RWPE1 (cell line): ENCODE measurements at regions not wholly inside any gene's neighbourhood (a gene's known extent, or its start where the extent isn't known, plus 50 kb on each side); places are given as distances from the start of the nearest gene placed in this dataset.

ENCODE experiments used
- CTCF ChIA-PET: fragments of 350-600 bp; sonication (Branson Sonifier 250); formaldehyde crosslinking; extraction: SDS; loops from one replicate; lab custom pipeline; 2021; lab: Yijun Ruan, JAX
- POLR2A ChIA-PET: fragments of 400-600 bp; formaldehyde crosslinking; extraction: SDS; loops from one replicate; lab custom pipeline; 2020; ENCODE audit warnings: antibody characterized with exemption; ENCODE audit not compliant: low non-redundant PET; lab: Yijun Ruan, JAX
- DNase-seq: peaks from one replicate; pipeline ENCODE4 v3.0.0; 2012; ENCODE audit warnings: low spot score
- H3K27ac ChIP-seq: fragments of 450-650 bp; 2 replicates; pipeline ENCODE4 v1.5.1; 2017
- TF ChIP-seq, protein P1 (sequence below): fragments of 450-650 bp; conservative IDR thresholded peaks from 2 replicates; pipeline ENCODE4 v1.5.1; 2017; ENCODE audit warnings: low read depth, mild to moderate bottlenecking

DNA sequence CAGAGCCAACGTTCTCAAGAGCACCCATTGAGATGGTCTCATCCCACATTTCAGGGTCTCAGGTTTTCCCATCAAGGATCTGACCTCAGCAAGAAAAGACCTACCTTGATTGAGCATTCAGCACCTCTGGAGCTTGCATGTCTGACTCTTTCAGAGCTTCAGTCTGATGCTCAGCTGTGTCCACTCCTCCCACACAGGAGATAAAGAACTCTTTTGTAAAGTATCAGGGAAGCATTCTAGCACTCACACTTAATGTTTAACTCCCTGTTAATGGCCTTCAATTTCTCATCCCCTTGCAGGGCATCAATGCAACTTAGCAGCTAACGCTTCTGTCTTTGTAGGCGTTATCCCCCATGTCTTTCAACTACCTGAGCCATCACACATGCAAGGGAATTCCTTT is 124.1 kb downstream of the GALC start:
- H3K27ac ChIP-seq = no peak overlapping the region; the same call in 1 of the 2 replicates
- CTCF ChIA-PET = no interaction called here
- TF ChIP-seq, protein P1, sequence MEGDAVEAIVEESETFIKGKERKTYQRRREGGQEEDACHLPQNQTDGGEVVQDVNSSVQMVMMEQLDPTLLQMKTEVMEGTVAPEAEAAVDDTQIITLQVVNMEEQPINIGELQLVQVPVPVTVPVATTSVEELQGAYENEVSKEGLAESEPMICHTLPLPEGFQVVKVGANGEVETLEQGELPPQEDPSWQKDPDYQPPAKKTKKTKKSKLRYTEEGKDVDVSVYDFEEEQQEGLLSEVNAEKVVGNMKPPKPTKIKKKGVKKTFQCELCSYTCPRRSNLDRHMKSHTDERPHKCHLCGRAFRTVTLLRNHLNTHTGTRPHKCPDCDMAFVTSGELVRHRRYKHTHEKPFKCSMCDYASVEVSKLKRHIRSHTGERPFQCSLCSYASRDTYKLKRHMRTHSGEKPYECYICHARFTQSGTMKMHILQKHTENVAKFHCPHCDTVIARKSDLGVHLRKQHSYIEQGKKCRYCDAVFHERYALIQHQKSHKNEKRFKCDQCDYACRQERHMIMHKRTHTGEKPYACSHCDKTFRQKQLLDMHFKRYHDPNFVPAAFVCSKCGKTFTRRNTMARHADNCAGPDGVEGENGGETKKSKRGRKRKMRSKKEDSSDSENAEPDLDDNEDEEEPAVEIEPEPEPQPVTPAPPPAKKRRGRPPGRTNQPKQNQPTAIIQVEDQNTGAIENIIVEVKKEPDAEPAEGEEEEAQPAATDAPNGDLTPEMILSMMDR = no peak

DNA sequence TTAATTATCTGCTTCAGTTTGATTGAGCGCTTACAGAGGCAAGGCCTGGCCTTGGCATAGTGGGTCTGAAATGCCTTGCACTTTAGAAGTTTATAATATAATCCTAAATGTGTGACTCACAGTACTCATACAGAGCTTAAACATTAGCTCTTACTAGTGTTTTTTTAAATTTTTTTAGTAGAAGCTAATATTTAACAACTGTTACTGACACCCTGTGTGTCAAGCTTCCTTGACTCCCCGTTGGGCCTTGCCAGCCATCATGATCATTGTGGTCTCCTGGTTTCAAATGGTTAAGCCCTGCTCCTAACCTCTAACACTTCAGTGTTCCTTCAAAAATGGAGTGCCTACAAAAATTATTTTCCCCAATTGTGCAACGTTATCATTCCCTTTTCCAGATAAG is 126.9 kb downstream of the GALC start:
- no peak overlapping the region for H3K27ac ChIP-seq
- ChIA-PET CTCF (no interaction called here), POLR2A (no interaction called here)
- TF ChIP-seq, protein P1 = no peak
- no peak for DNase-seq

More for the DNA sequence above, 124.1 kb downstream of the GALC start:
- no peak for DNase-seq
- POLR2A ChIA-PET = no interaction called here

DNA sequence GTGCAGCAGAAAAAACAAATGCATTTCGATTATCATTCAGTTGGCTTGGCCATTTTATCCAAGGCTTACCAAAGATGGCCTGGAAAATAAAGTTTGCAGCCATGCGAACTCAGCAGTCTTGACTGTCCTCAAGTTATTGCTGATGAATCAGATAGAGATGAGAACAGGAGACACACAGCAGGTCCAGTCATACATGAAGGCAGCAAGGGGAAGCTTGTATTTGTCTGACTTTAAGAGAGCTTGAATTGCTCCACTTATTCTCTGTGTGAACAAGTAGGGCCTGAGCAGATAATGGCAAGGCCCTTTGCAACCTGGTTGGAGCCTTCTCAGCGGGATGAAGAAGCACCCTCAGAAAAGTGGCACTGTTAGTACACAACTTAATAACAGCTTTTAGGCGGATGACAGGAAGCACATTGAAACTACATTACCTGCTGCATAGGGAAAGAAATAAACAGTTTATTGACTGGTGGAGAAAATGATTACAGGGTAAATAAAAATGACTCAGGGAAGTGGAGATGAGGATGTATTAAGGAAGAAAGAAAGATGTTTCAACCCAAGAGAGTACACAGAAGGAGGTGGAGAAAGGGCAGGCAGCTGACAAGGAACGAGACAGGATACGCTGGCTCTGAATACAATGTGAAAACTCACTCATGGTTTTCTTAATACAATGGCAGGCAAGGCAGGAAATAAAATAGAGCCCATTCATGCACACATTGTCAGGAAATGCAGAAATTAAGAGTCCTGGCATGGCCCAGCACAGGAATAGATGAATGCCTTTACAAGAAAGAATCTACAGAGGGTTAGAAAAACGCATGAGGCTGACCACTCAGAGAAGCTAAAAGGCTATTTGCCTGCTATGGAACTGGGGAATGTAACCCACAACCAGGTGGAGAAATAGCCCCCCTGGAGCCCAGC is 128.4 kb downstream of the GALC start:
- H3K27ac ChIP-seq = no peak overlapping the region
- ChIA-PET CTCF (no interaction called here), POLR2A (no interaction called here)
- no peak for DNase-seq
- TF ChIP-seq, protein P1 = no peak

DNA sequence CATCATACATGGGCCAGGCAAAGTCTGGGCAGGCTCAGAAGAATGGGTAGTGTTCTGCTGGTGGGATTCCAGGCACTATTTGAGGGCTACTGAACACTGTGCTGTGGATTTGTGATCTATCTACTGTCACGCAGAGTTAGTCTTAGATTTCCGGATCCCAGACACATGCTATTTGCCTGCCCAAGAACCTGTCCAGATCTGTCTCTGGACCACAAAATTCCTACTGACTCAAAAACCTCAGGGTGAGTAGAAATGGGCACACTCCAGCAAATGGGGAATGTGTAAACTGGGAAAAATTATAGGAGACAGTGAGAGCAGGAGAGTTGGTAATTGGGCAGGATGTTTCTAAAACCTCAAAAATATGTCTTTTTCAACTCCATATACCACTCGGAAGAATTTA is 129.9 kb downstream of the GALC start:
- H3K27ac ChIP-seq = no peak overlapping the region
- peak; percentile 70 for DNase-seq
- ChIA-PET POLR2A (no interaction called here), CTCF (no interaction called here)
- TF ChIP-seq, protein P1 = no peak

DNA sequence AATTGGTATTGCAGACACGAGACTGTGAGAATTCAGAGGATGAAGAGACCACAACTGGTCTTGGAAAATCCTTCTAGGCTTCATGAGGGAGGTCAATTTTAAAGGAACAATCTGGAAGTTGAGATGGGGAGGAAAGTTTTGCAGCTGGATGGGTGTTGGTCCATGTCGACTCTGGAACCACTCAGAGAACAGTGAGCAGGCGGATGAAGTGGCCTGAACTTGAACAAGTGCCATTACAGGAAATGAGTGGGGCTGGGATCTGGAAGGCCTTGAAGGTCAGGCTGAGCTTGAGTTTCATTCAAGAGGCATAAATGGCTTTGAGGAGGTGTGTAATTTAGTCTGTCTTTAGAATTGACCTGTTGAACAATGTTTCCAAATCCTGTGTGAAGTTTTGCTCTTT is 140.9 kb downstream of the GALC start:
- H3K27ac ChIP-seq = no peak overlapping the region
- TF ChIP-seq, protein P1 = no peak
- ChIA-PET CTCF (no interaction called here), POLR2A (no interaction called here)
- no peak for DNase-seq

DNA sequence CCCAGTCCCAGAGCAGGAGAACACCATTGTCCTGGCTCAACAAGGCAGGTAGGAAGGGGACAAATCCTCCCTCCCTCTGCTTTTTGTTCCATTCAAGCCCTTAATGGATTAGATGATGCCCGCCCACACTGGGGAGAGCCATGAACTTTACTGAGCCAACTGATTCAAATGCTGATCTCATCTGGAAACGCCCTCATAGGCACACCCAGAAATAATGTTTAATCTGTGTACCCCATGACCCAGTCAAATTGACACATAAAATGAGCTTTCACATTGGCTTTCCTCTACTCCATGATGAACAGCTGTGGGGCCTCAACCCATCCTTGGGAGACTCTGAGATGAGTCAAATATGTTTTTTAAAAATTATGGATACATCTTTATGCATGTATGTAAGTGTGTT is 141.8 kb downstream of the GALC start:
- no peak overlapping the region for H3K27ac ChIP-seq
- ChIA-PET CTCF (no interaction called here), POLR2A (no interaction called here)
- TF ChIP-seq, protein P1 = no peak
- DNase-seq = no peak
